Epithelial cell of esophagus (primary cell): ENCODE measurements at regions not wholly inside any gene's neighbourhood (a gene's known extent, or its start where the extent isn't known, plus 50 kb on each side); places are given as distances from the start of the nearest gene placed in this dataset.

Experiments used
- DNase-seq: peaks from one replicate; pipeline ENCODE4 v3.0.0; 2010; ENCODE audit warnings: low read depth
- H3K4me3 ChIP-seq: 2 replicates; pipeline ENCODE4 v1.5.1; 2011; ENCODE audit warnings: mild to moderate bottlenecking, low read length, control low read depth
- TF ChIP-seq, protein P1 (sequence below): IDR thresholded peaks from 2 replicates; pipeline ENCODE4 v1.5.1; 2011; ENCODE audit warnings: low read depth, mild to moderate bottlenecking, low read length, control low read depth, inconsistent platforms; ENCODE audit not compliant: insufficient read depth; ENCODE audit errors: missing control alignments

DNA sequence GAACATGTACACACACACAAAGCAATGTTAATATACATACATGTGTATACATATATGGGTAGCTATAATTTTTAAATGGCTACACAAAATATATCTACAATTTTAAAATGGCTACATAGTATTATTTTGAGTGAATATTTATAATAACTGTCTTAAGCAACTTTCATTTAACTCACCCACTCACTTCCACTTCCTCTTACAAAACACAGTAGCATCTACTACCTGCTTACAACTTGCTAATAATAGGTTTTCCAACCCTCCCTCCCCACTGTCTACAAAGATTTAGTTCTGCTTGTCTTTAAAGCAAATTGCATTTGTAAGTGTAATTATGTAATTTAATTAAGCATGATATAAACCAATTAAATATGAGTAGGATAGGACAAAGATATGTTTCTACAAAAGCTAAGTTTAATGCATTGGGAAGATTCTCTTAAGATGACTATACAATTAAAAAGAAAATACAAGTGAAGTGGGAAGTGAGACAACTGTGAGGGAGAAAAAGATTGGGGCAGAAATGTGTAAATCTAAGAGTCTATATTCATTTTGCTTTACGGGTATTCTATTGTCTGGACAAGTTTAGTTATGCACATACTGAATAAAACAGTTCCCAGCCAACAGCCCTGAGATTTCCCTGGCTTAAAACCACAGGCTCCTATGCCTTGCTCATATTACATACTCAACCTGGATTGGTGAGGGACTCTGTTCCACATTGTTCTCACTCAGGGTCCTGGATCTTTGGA, 583.1 kb downstream of the EFNB2 start:
- TF ChIP-seq, protein P1, sequence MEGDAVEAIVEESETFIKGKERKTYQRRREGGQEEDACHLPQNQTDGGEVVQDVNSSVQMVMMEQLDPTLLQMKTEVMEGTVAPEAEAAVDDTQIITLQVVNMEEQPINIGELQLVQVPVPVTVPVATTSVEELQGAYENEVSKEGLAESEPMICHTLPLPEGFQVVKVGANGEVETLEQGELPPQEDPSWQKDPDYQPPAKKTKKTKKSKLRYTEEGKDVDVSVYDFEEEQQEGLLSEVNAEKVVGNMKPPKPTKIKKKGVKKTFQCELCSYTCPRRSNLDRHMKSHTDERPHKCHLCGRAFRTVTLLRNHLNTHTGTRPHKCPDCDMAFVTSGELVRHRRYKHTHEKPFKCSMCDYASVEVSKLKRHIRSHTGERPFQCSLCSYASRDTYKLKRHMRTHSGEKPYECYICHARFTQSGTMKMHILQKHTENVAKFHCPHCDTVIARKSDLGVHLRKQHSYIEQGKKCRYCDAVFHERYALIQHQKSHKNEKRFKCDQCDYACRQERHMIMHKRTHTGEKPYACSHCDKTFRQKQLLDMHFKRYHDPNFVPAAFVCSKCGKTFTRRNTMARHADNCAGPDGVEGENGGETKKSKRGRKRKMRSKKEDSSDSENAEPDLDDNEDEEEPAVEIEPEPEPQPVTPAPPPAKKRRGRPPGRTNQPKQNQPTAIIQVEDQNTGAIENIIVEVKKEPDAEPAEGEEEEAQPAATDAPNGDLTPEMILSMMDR = no peak
- no peak overlapping the region for H3K4me3 ChIP-seq
- DNase-seq = no peak

DNA sequence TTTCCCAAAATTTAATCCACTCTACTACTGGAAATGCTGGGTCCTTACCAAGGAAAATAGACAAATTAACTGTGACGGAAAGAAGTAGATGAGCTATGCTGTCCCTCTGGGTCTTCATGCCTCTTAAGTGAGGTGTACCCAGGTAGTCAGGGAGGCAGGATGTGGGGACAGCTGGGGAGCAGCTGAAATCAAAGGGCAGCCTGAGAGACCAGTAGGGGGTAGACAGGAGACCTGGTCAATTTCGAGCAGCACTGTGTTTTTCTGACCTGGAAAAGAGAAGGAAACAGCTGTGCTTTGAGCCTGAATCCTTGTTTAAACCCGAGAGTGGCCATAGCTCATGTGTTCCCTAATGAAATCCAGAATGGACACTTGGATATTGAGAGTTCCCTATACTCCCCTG, 587.3 kb downstream of the EFNB2 start:
- DNase-seq = no peak
- no peak overlapping the region for H3K4me3 ChIP-seq
- TF ChIP-seq, protein P1 = no peak

DNA sequence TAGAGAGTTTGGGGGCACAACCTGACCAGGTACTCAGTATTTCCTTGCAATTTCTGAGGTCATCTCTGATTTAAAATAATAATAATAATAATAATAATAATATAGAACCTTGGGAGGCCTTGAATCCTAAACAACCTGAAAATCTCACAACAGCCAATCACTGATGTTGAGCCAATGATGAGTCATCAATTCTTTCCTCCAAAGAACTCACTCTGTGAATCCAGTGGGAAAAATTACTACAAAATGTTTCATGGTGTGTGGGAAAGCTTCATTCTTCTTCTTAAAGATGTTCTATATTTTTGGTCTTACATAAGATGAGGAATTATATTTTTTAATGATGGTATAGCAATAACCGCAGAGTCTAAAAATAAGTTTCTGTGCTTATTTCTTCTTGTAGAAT, 594.6 kb downstream of the EFNB2 start:
- TF ChIP-seq, protein P1 = no peak
- no peak for DNase-seq
- H3K4me3 ChIP-seq = no peak overlapping the region

DNA sequence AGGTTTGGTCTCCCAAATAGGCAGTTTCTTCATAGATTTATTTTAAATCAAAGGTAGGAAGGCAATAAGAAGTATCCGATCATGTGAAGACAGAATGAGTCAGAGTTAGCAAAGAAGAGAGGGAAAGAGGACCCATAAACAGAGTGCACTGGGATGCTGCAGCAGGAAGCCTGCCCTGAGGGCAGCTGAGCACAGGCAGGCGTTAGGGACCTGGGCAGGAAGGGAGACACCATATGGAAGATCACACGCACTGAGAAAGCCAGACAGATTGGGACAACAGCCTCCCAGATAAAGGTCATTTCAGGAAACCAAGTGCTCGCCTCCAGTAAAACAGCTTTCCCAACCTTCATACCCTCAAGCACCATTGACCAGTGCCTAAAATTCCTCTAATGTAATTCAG, 598.0 kb downstream of the EFNB2 start:
- TF ChIP-seq, protein P1 = no peak
- DNase-seq = no peak
- no peak overlapping the region for H3K4me3 ChIP-seq

DNA sequence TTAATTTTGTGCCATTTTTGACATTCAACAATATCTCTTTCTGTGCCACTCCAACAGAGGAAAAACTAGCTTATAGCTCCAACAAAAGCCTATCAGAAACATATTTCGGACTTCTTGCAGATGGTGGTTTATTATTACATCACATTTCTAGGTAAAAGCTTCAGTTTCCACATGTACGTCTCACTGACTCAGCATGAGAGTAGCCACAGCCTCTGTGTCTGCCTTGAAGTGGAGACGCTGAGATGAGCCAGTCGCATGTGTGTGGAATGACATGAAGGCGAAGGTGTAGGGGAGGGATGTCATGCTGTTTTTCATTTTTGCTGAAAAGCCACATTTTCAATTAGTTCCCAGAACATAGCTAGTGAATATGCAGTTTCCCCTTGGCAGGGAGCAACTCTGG, 598.6 kb downstream of the EFNB2 start:
- no peak overlapping the region for H3K4me3 ChIP-seq
- TF ChIP-seq, protein P1 = no peak
- no peak for DNase-seq

DNA sequence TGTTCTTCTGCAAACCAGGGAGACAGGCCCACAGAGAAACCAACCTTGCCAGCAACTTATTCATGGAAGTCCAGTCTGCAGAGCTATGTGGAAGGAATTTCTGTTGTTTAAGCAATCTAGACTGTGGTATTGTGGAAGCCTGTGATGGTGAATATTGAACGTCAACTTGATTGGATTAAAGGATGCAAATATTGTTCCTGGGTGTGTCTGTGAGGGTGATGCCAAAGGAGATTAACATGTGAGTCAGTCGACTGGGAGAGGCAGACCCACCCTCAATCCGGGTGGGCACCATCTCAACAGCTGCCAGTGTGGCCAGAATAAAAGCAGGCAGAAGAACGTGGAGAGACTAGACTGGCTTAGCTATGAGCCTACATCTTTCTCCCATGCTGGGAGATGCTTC, 606.0 kb downstream of the EFNB2 start:
- H3K4me3 ChIP-seq = no peak overlapping the region
- TF ChIP-seq, protein P1 = no peak
- no peak for DNase-seq

DNA sequence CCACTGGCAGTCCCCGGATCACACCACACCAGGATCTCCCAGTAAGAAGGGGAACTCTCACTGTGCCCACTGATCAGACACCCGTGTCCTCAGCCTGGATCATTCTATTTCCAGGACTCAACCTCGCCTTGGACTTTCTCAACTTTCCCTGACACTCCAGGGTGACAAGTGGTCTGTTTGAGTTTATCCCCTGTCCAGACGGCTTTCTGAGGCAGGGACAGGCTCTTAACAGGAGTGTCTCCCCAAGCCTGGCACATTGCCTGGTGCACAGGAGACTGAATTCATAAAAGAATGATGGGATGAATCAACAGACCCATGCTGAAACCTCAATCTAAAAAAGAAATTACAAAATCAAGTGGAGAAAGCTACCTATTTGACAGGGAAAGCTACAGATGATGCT, 606.6 kb downstream of the EFNB2 start:
- no peak overlapping the region for H3K4me3 ChIP-seq
- TF ChIP-seq, protein P1 = no peak
- DNase-seq = no peak
